PC-9 (cell line): ENCODE measurements at regions not wholly inside any gene's neighbourhood (a gene's known extent, or its start where the extent isn't known, plus 50 kb on each side); places are given as distances from the start of the nearest gene placed in this dataset.

Experiments
- CTCF ChIP-seq: fragments of 200-600 bp; sonication (generic); conservative IDR thresholded peaks from 2 replicates; pipeline ENCODE4 v1.6.1; 2017; ENCODE audit warnings: mixed run types, antibody characterized with exemption, mild to moderate bottlenecking, moderate library complexity
- EZH2 ChIP-seq: fragments of 200-600 bp; sonication (generic); IDR thresholded peaks from 2 replicates; pipeline ENCODE4 v1.8.0; 2017; ENCODE audit warnings: antibody characterized with exemption, low read depth

- TF ChIP-seq EZH2 (no peak), CTCF (no peak)
Measured at GRCh38 chr18:51463483-51464136, 266.1 kb upstream of the MEX3C start.
